ENCODE measurements at regions not wholly inside any gene's neighbourhood (a gene's known extent, or its start where the extent isn't known, plus 50 kb on each side); places are given as distances from the start of the nearest gene placed in this dataset.
"Not testable (repeated sequence)": the region's sequence is repeated elsewhere in the genome, so short reads cannot be mapped to it uniquely, and the experiment has no call there.

- not testable (repeated sequence) for DNase-seq (ENCODE audit: low spot score)
- Histone ChIP-seq H3K4me3 (ENCODE audit: low read length in 2 of 2) (peak overlapping the region in 1 of 2 donors; percentile 80), H3K4me2 (ENCODE audit: insufficient read depth, low read length, poor library complexity, severe bottlenecking) (peak overlapping the region; percentile 60)
Observed at GRCh38 chr1:148361427-148362215, 121.5 kb downstream of the PPIAL4G start.

GRCh38 chr1:148357037-148357436 lies 126.1 kb downstream of the PPIAL4G start:
- Histone ChIP-seq H3K36me3 (replicated peaks in 1 of 2; ENCODE audit: control insufficient read depth in 2 of 2, insufficient read depth in 2 of 2, low read length in 2 of 2) (no peaks in the 10 kb centered on the region), H3K9me3 (replicated peaks in 1 of 2; ENCODE audit: control insufficient read depth in 2 of 2, insufficient read depth in 1 of 2, low read depth in 1 of 2, low read length in 2 of 2) (no peaks in the 10 kb centered on the region), H2BK5ac (ENCODE audit: low read length) (no peak overlapping the region), H3K4me1 (ENCODE audit: control insufficient read depth in 2 of 2, insufficient read depth in 1 of 2, low read depth in 1 of 2, low read length in 2 of 2) (peaks cover 0 to 4% of the 10 kb centered on the region in 2 donors), H3K27ac (replicated peaks; ENCODE audit: low read length) (no peak overlapping the region), H3K18ac (ENCODE audit: low read length) (no peak overlapping the region), H3K4me2 (ENCODE audit: insufficient read depth, low read length, poor library complexity, severe bottlenecking) (no peak overlapping the region), H3K4ac (ENCODE audit: low read length) (no peak overlapping the region), H3K4me3 (ENCODE audit: low read length in 2 of 2) (no peak overlapping the region), H3K79me1 (ENCODE audit: low read depth, low read length) (no peaks in the 10 kb centered on the region), H3K14ac (ENCODE audit: low read length) (no peak overlapping the region), H2BK12ac (ENCODE audit: low read length) (no peak overlapping the region), H2AFZ (ENCODE audit: low read length) (no peak overlapping the region), H3K9ac (ENCODE audit: low read depth, low read length, poor library complexity) (no peak overlapping the region), H4K8ac (ENCODE audit: low read depth, low read length) (no peak overlapping the region), H2BK120ac (ENCODE audit: low read depth, low read length) (no peak overlapping the region), H3K27me3 (ENCODE audit: control insufficient read depth in 3 of 3, insufficient read depth in 3 of 3, low read depth in 1 of 3, low read length in 3 of 3) (peaks cover 2 to 76% (median 18%) of the 10 kb centered on the region in 3 experiments), H2AK5ac (ENCODE audit: low read depth, low read length) (no peak overlapping the region), H4K91ac (ENCODE audit: low read depth, low read length, poor library complexity) (no peak overlapping the region), H2BK15ac (ENCODE audit: low read length) (no peak overlapping the region), H3K23ac (ENCODE audit: low read depth, low read length, poor library complexity) (no peak overlapping the region)
- WGBS, 2 donors (ENCODE audit: extremely low coverage in 2 of 2, insufficient read length in 2 of 2, insufficient replicate concordance in 1 of 2) = no CpG with 5 or more reads among the region's 1 CpG
- DNase-seq (ENCODE audit: low spot score) = no peak

More at GRCh38 chr1:148361427-148362215, 121.5 kb downstream of the PPIAL4G start:
- not testable (repeated sequence) for H2BK15ac ChIP-seq (ENCODE audit: low read length); H3K79me1 ChIP-seq (ENCODE audit: low read depth, low read length); H3K4ac ChIP-seq (ENCODE audit: low read length); H4K91ac ChIP-seq (ENCODE audit: low read depth, low read length, poor library complexity); H2BK5ac ChIP-seq (ENCODE audit: low read length); H3K14ac ChIP-seq (ENCODE audit: low read length); H3K36me3 ChIP-seq (replicated peaks in 1 of 2; ENCODE audit: control insufficient read depth in 2 of 2, insufficient read depth in 2 of 2, low read length in 2 of 2); H3K4me1 ChIP-seq (ENCODE audit: control insufficient read depth in 2 of 2, insufficient read depth in 1 of 2, low read depth in 1 of 2, low read length in 2 of 2); H4K8ac ChIP-seq (ENCODE audit: low read depth, low read length); H2AK5ac ChIP-seq (ENCODE audit: low read depth, low read length); H3K9me3 ChIP-seq (replicated peaks in 1 of 2; ENCODE audit: control insufficient read depth in 2 of 2, insufficient read depth in 1 of 2, low read depth in 1 of 2, low read length in 2 of 2); H2BK12ac ChIP-seq (ENCODE audit: low read length); H2BK120ac ChIP-seq (ENCODE audit: low read depth, low read length); H3K27ac ChIP-seq (replicated peaks; ENCODE audit: low read length); H3K9ac ChIP-seq (ENCODE audit: low read depth, low read length, poor library complexity); H3K18ac ChIP-seq (ENCODE audit: low read length); H3K23ac ChIP-seq (ENCODE audit: low read depth, low read length, poor library complexity)
- H2AFZ ChIP-seq (ENCODE audit: low read length) = peak overlapping the region; percentile 45
- whole genome bisulfite sequencing, 2 donors (ENCODE audit: extremely low coverage in 2 of 2, insufficient read length in 2 of 2, insufficient replicate concordance in 1 of 2) = no CpG with 5 or more reads among the region's 34 CpGs
- peaks cover 0 to 60% (median 16%) of the 10 kb centered on the region in 3 experiments for H3K27me3 ChIP-seq (ENCODE audit: control insufficient read depth in 3 of 3, insufficient read depth in 3 of 3, low read depth in 1 of 3, low read length in 3 of 3)

GRCh38 chr1:148355976-148356375 lies 127.1 kb downstream of the PPIAL4G start:
- Histone ChIP-seq H3K23ac (ENCODE audit: low read depth, low read length, poor library complexity) (no peak overlapping the region), H3K18ac (ENCODE audit: low read length) (no peak overlapping the region), H3K4me1 (ENCODE audit: control insufficient read depth in 2 of 2, insufficient read depth in 1 of 2, low read depth in 1 of 2, low read length in 2 of 2) (no peaks in the 10 kb centered on the region), H3K9ac (ENCODE audit: low read depth, low read length, poor library complexity) (no peak overlapping the region), H4K91ac (ENCODE audit: low read depth, low read length, poor library complexity) (no peak overlapping the region), H2BK12ac (ENCODE audit: low read length) (no peak overlapping the region), H2BK5ac (ENCODE audit: low read length) (no peak overlapping the region), H3K4me2 (ENCODE audit: insufficient read depth, low read length, poor library complexity, severe bottlenecking) (no peak overlapping the region), H3K27ac (replicated peaks; ENCODE audit: low read length) (no peak overlapping the region), H3K79me1 (ENCODE audit: low read depth, low read length) (no peaks in the 10 kb centered on the region), H3K4me3 (ENCODE audit: low read length in 2 of 2) (no peak overlapping the region), H2BK120ac (ENCODE audit: low read depth, low read length) (no peak overlapping the region), H3K4ac (ENCODE audit: low read length) (no peak overlapping the region), H4K8ac (ENCODE audit: low read depth, low read length) (no peak overlapping the region), H3K36me3 (replicated peaks in 1 of 2; ENCODE audit: control insufficient read depth in 2 of 2, insufficient read depth in 2 of 2, low read length in 2 of 2) (no peaks in the 10 kb centered on the region), H2BK15ac (ENCODE audit: low read length) (no peak overlapping the region), H2AK5ac (ENCODE audit: low read depth, low read length) (no peak overlapping the region), H3K27me3 (ENCODE audit: control insufficient read depth in 3 of 3, insufficient read depth in 3 of 3, low read depth in 1 of 3, low read length in 3 of 3) (peaks cover 2 to 75% (median 12%) of the 10 kb centered on the region in 3 experiments), H2AFZ (ENCODE audit: low read length) (no peak overlapping the region), H3K14ac (ENCODE audit: low read length) (no peak overlapping the region), H3K9me3 (replicated peaks in 1 of 2; ENCODE audit: control insufficient read depth in 2 of 2, insufficient read depth in 1 of 2, low read depth in 1 of 2, low read length in 2 of 2) (no peaks in the 10 kb centered on the region)
- no peak for DNase-seq (ENCODE audit: low spot score)
- 100% methylated on average over 1 of the region's 2 CpGs; no CpG with 5 or more reads in 1 of the 2 donors for WGBS, 2 donors (ENCODE audit: extremely low coverage in 2 of 2, insufficient read length in 2 of 2, insufficient replicate concordance in 1 of 2)

- no peak overlapping the region for H4K8ac ChIP-seq (ENCODE audit: low read depth, low read length)
- H2BK5ac ChIP-seq (ENCODE audit: low read length) = no peak overlapping the region
- H3K79me1 ChIP-seq (ENCODE audit: low read depth, low read length) = no peaks in the 10 kb centered on the region
- H3K18ac ChIP-seq (ENCODE audit: low read length) = no peak overlapping the region
- H2BK12ac ChIP-seq (ENCODE audit: low read length) = no peak overlapping the region
- H3K14ac ChIP-seq (ENCODE audit: low read length) = no peak overlapping the region
- no peak overlapping the region for H3K27ac ChIP-seq (replicated peaks; ENCODE audit: low read length)
- no peak overlapping the region for H2BK15ac ChIP-seq (ENCODE audit: low read length)
- H4K91ac ChIP-seq (ENCODE audit: low read depth, low read length, poor library complexity) = no peak overlapping the region
- DNase-seq (ENCODE audit: low spot score) = no peak
- H3K27me3 ChIP-seq (ENCODE audit: control insufficient read depth in 3 of 3, insufficient read depth in 3 of 3, low read depth in 1 of 3, low read length in 3 of 3) = peaks cover 2 to 78% (median 14%) of the 10 kb centered on the region in 3 experiments
- H3K9ac ChIP-seq (ENCODE audit: low read depth, low read length, poor library complexity) = no peak overlapping the region
- no peak overlapping the region for H2AFZ ChIP-seq (ENCODE audit: low read length)
- H3K4ac ChIP-seq (ENCODE audit: low read length) = no peak overlapping the region
- no peaks in the 10 kb centered on the region for H3K36me3 ChIP-seq (replicated peaks in 1 of 2; ENCODE audit: control insufficient read depth in 2 of 2, insufficient read depth in 2 of 2, low read length in 2 of 2)
- no peak overlapping the region for H2BK120ac ChIP-seq (ENCODE audit: low read depth, low read length)
- no peaks in the 10 kb centered on the region for H3K4me1 ChIP-seq (ENCODE audit: control insufficient read depth in 2 of 2, insufficient read depth in 1 of 2, low read depth in 1 of 2, low read length in 2 of 2)
- H3K9me3 ChIP-seq (replicated peaks in 1 of 2; ENCODE audit: control insufficient read depth in 2 of 2, insufficient read depth in 1 of 2, low read depth in 1 of 2, low read length in 2 of 2) = no peaks in the 10 kb centered on the region
- H2AK5ac ChIP-seq (ENCODE audit: low read depth, low read length) = no peak overlapping the region
- H3K4me3 ChIP-seq (ENCODE audit: low read length in 2 of 2) = no peak overlapping the region
- H3K23ac ChIP-seq (ENCODE audit: low read depth, low read length, poor library complexity) = no peak overlapping the region
- no peak overlapping the region for H3K4me2 ChIP-seq (ENCODE audit: insufficient read depth, low read length, poor library complexity, severe bottlenecking)
- WGBS, 2 donors (ENCODE audit: extremely low coverage in 2 of 2, insufficient read length in 2 of 2, insufficient replicate concordance in 1 of 2) = no CpG with 5 or more reads among the region's 15 CpGs
Observed at GRCh38 chr1:148354913-148355308, 128.2 kb downstream of the PPIAL4G start.

Measured in neuronal stem cell (in vitro differentiated cells).